Progenitor cell of endocrine pancreas (in vitro differentiated cells): ENCODE measurements at regions not wholly inside any gene's neighbourhood (a gene's known extent, or its start where the extent isn't known, plus 50 kb on each side); places are given as distances from the start of the nearest gene placed in this dataset.

Experiments used
- DNase-seq: peaks from one replicate; pipeline ENCODE4 v3.0.0; 2021; ENCODE audit warnings: low spot score; ENCODE audit not compliant: unreplicated experiment
- H3K27ac Mint-ChIP-seq: 2 replicates; pipeline ENCODE4 v1.8.0; 2021; ENCODE audit warnings: mild to moderate bottlenecking, moderate library complexity, mixed read lengths
- H3K27me3 Mint-ChIP-seq: 2 replicates; pipeline ENCODE4 v1.8.0; 2021; ENCODE audit warnings: mixed read lengths
- H3K36me3 Mint-ChIP-seq: 2 replicates; pipeline ENCODE4 v1.8.0; 2022; ENCODE audit warnings: mixed read lengths; ENCODE audit not compliant: insufficient read depth
- H3K4me1 Mint-ChIP-seq: 2 replicates; pipeline ENCODE4 v1.8.0; 2021; ENCODE audit warnings: low read depth, mixed read lengths
- H3K4me3 Mint-ChIP-seq: 2 replicates; pipeline ENCODE4 v1.8.0; 2021; ENCODE audit warnings: low read depth, mild to moderate bottlenecking, moderate library complexity, mixed read lengths
- H3K9me3 Mint-ChIP-seq: 2 replicates; pipeline ENCODE4 v1.8.0; 2021; ENCODE audit warnings: low read depth, mixed read lengths
- CTCF ChIP-seq: fragments of 200-600 bp; sonication (generic); IDR thresholded peaks from one replicate; pipeline ENCODE4 v1.5.0; 2021; ENCODE audit warnings: antibody characterized with exemption, mild to moderate bottlenecking; ENCODE audit not compliant: unreplicated experiment

GRCh38 chr9:105828171-105828570 is 133.8 kb downstream of the TMEM38B start:
- Mint-ChIP-seq H3K9me3 (peaks cover 9% of the 10 kb centered on the region), H3K27me3 (no peaks in the 10 kb centered on the region), H3K4me3 (no peak overlapping the region), H3K27ac (no peak overlapping the region), H3K36me3 (no peaks in the 10 kb centered on the region), H3K4me1 (no peaks in the 10 kb centered on the region)
- TF ChIP-seq CTCF = no peak
- DNase-seq = no peak

- no peak for TF ChIP-seq CTCF
- Mint-ChIP-seq H3K36me3 (no peaks in the 10 kb centered on the region), H3K4me3 (no peak overlapping the region), H3K9me3 (peaks cover 4% of the 10 kb centered on the region), H3K4me1 (no peaks in the 10 kb centered on the region), H3K27me3 (no peaks in the 10 kb centered on the region), H3K27ac (no peak overlapping the region)
- DNase-seq = no peak
Observed at GRCh38 chr9:105828596-105829213, 134.4 kb downstream of the TMEM38B start.

- Mint-ChIP-seq H3K9me3 (no peaks in the 10 kb centered on the region), H3K27ac (no peak overlapping the region), H3K4me1 (no peaks in the 10 kb centered on the region), H3K36me3 (no peaks in the 10 kb centered on the region), H3K4me3 (no peak overlapping the region), H3K27me3 (no peaks in the 10 kb centered on the region)
- no peak for DNase-seq
- no peak for TF ChIP-seq CTCF
Observed at GRCh38 chr9:105830461-105830860, 136.1 kb downstream of the TMEM38B start.

GRCh38 chr9:105832096-105832710 is 137.9 kb downstream of the TMEM38B start:
- H3K27ac Mint-ChIP-seq = no peak overlapping the region
- DNase-seq = no peak
- no peak for TF ChIP-seq CTCF
- H3K4me3 Mint-ChIP-seq = no peak overlapping the region
- no peaks in the 10 kb centered on the region for H3K27me3 Mint-ChIP-seq
- H3K9me3 Mint-ChIP-seq = no peaks in the 10 kb centered on the region
- no peaks in the 10 kb centered on the region for H3K36me3 Mint-ChIP-seq
- no peaks in the 10 kb centered on the region for H3K4me1 Mint-ChIP-seq

- Mint-ChIP-seq H3K4me3 (no peak overlapping the region), H3K27me3 (no peaks in the 10 kb centered on the region), H3K9me3 (no peaks in the 10 kb centered on the region), H3K4me1 (no peaks in the 10 kb centered on the region), H3K27ac (no peak overlapping the region), H3K36me3 (no peaks in the 10 kb centered on the region)
- no peak for DNase-seq
- no peak for TF ChIP-seq CTCF
Observed at GRCh38 chr9:105833271-105833975, 139.1 kb downstream of the TMEM38B start.
